IPS-20b (cell line): ENCODE measurements at regions not wholly inside any gene's neighbourhood (a gene's known extent, or its start where the extent isn't known, plus 50 kb on each side); places are given as distances from the start of the nearest gene placed in this dataset.

Experiments
- H3K27ac ChIP-seq: one replicate; pipeline ENCODE4 v1.5.1; 2013; ENCODE audit warnings: low read length
- H3K27me3 ChIP-seq: 2 replicates; pipeline ENCODE4 v1.6.1; 2013; ENCODE audit warnings: mild to moderate bottlenecking, low read length, inconsistent platforms; ENCODE audit not compliant: insufficient read depth
- H3K36me3 ChIP-seq: 2 replicates; pipeline ENCODE4 v1.6.1; 2013; ENCODE audit warnings: low read depth, mild to moderate bottlenecking, inconsistent platforms, low read length, moderate library complexity; ENCODE audit not compliant: insufficient read depth
- H3K4me1 ChIP-seq: 2 replicates; pipeline ENCODE4 v1.6.1; 2013; ENCODE audit warnings: mild to moderate bottlenecking, control low read depth, inconsistent platforms, low read length, moderate library complexity; ENCODE audit not compliant: insufficient read depth
- H3K4me3 ChIP-seq: 2 replicates; pipeline ENCODE4 v1.5.1; 2013; ENCODE audit warnings: mild to moderate bottlenecking, low read length, inconsistent platforms
- H3K9ac ChIP-seq: 2 replicates; pipeline ENCODE4 v1.6.1; 2013; ENCODE audit warnings: low read depth, mild to moderate bottlenecking, inconsistent platforms, low read length, moderate library complexity
- H3K9me3 ChIP-seq: 2 replicates; pipeline ENCODE4 v1.6.1; 2013; ENCODE audit warnings: mild to moderate bottlenecking, low read depth, low read length, inconsistent platforms; ENCODE audit not compliant: insufficient read depth

DNA sequence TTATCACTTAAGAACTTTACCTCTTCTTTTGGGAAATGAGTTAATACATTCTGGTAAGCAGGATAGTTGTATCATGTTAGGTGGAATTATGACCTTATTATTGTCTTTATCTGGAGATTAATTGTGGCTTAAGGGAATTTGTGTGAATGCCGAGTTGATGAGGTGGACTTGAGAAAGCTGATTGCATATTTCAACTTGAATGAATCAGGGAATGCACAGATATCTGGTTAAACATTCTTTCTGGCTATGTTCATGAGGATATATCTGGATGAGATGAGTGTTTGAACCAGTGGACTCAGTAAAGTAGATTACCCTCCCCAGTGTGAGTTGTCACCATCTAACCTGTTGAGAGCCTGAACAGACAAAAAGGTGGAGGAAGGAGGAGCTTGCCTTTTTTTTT is 326.1 kb upstream of the GOT2 start:
- Histone ChIP-seq H3K36me3 (no peaks in the 10 kb centered on the region), H3K4me3 (no peak overlapping the region), H3K27me3 (no peaks in the 10 kb centered on the region), H3K9ac (no peak overlapping the region), H3K9me3 (no peaks in the 10 kb centered on the region), H3K4me1 (no peaks in the 10 kb centered on the region), H3K27ac (no peak overlapping the region)

DNA sequence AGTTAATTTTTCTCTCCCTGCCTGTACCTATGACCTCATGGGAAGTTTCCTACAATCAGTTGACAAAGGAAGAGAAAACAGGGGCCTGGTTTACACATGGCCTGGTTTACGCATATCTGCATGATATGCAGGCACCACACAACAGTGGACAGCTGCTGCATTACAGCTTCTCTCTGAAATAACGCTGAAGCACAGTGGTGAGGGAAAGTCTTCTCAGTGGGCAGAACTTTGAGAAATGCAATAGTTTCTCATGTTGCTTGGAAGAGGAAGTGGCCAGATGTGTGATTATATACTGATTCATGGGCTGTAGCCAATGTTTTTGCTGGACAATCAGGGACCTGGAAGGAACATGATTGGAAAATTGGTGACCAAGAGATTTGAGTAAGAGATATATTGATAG is 324.1 kb upstream of the GOT2 start:
- Histone ChIP-seq H3K36me3 (no peaks in the 10 kb centered on the region), H3K27me3 (no peaks in the 10 kb centered on the region), H3K9me3 (no peaks in the 10 kb centered on the region), H3K27ac (no peak overlapping the region), H3K4me1 (no peaks in the 10 kb centered on the region), H3K9ac (no peak overlapping the region), H3K4me3 (no peak overlapping the region)

DNA sequence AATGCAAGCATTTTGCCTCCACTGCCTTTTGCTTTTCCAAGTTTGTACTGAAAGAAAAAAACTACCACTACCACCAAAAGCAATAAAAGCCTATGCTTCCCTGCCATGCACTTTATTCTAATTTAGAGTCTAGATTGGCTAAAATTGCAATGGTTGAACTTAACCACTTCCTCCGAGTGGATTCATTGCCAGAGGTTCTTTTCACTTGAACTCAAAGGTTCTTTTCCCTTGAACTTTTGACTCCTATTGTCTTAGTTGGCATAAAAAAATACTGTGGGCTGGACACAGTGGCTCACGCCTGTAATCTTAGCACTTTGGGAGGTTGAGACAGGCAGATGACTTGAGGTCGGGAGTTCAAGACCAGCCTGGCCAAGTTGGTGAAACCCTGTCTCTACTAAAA is 319.8 kb upstream of the GOT2 start:
- no peaks in the 10 kb centered on the region for H3K27me3 ChIP-seq
- no peak overlapping the region for H3K4me3 ChIP-seq
- no peak overlapping the region for H3K27ac ChIP-seq
- no peaks in the 10 kb centered on the region for H3K4me1 ChIP-seq
- no peaks in the 10 kb centered on the region for H3K36me3 ChIP-seq
- H3K9ac ChIP-seq, result no peak overlapping the region
- H3K9me3 ChIP-seq, result no peaks in the 10 kb centered on the region

DNA sequence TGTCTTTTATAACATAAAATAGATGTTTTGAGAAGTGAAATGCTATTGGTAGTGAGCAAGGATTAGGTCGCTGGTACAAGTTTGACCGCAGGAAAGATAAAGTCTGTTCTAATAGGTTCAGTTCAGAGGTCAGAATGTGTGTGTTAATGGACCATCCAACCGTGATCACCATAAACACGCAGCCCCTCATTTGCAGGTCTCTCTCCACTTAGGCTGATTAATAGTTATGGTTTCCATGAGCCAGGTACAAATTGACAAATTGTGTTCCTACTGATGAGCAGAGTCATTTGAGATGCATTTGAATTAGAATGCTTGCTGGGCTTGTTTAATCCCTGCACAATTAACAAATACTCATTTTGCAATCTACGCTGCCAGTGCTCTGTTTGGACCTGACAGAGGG is 318.1 kb upstream of the GOT2 start:
- Histone ChIP-seq H3K36me3 (no peaks in the 10 kb centered on the region), H3K9me3 (no peaks in the 10 kb centered on the region), H3K27ac (no peak overlapping the region), H3K27me3 (no peaks in the 10 kb centered on the region), H3K4me3 (no peak overlapping the region), H3K9ac (no peak overlapping the region), H3K4me1 (no peaks in the 10 kb centered on the region)

DNA sequence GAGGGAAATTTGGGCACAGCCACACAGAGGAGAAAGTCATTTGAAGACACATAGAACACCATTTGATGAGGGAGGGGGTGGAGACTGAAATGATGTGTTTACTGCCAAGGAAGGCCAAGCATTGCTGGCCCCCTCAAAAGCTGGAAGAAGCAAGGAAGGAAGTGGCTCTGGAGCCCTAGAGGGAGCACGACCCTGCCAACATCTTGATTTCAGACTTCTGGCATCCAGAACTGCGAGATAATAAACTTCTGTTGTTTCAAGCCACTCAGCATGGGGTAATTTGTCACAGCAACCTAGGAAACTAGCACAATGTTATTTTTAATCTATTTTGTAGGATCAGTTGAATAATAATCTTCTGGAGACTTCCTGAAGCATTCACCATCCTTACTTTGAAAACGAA is 314.8 kb upstream of the GOT2 start:
- Histone ChIP-seq H3K4me1 (no peaks in the 10 kb centered on the region), H3K9ac (no peak overlapping the region), H3K27ac (no peak overlapping the region), H3K27me3 (no peaks in the 10 kb centered on the region), H3K36me3 (no peaks in the 10 kb centered on the region), H3K9me3 (no peaks in the 10 kb centered on the region), H3K4me3 (no peak overlapping the region)

- no peaks in the 10 kb centered on the region for H3K9me3 ChIP-seq
- H3K36me3 ChIP-seq, result no peaks in the 10 kb centered on the region
- no peak overlapping the region for H3K4me3 ChIP-seq
- H3K27me3 ChIP-seq, result no peaks in the 10 kb centered on the region
- no peaks in the 10 kb centered on the region for H3K4me1 ChIP-seq
- no peak overlapping the region for H3K9ac ChIP-seq
- H3K27ac ChIP-seq, result no peak overlapping the region
Measured at GRCh38 chr16:59047114-59047513, 313.0 kb upstream of the GOT2 start.

- Histone ChIP-seq H3K27me3 (no peaks in the 10 kb centered on the region), H3K27ac (no peak overlapping the region), H3K36me3 (no peaks in the 10 kb centered on the region), H3K9me3 (no peaks in the 10 kb centered on the region), H3K9ac (no peak overlapping the region), H3K4me3 (no peak overlapping the region), H3K4me1 (no peaks in the 10 kb centered on the region)
Measured at GRCh38 chr16:59046335-59046734, 312.2 kb upstream of the GOT2 start.

DNA sequence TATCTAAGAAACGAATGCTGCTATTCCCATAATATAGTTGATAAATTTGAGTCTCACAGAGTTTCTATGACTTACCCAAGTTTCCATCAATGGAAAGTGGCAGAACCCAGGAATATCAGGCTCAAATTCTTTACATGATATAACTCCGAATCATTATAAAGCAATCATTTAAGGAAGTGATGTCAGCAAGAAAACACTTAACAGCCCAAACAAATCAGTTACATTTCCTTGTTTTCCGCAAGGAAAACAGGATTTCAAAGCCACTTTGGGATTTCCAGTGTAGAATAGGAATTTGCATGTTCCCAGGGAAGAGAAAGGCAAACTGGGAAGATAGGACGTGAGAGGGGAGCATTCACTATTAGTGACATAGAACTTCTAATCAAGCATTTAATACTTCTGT is 311.4 kb upstream of the GOT2 start:
- no peaks in the 10 kb centered on the region for H3K9me3 ChIP-seq
- H3K4me3 ChIP-seq, result no peak overlapping the region
- H3K27ac ChIP-seq, result no peak overlapping the region
- no peak overlapping the region for H3K9ac ChIP-seq
- H3K36me3 ChIP-seq, result no peaks in the 10 kb centered on the region
- no peaks in the 10 kb centered on the region for H3K27me3 ChIP-seq
- no peaks in the 10 kb centered on the region for H3K4me1 ChIP-seq

DNA sequence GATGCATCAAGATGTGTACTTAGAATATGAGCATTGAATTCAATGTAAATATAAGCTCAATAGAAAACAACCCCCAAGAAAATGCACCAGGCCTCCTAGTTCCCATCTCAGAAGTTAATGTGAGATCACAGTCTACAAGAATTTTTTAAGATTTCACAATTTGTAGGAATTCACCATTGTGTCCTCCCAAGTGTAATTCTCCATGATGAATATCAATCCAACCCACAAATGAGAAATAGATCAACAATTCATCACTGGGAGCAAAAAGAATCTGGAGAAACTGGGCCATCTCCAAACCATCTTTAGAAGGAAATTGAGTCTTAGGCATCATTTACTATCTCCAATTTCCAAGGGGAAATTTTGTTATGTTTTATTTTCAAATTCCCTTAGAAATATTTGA is 310.5 kb upstream of the GOT2 start:
- no peak overlapping the region for H3K9ac ChIP-seq
- no peaks in the 10 kb centered on the region for H3K4me1 ChIP-seq
- H3K4me3 ChIP-seq, result no peak overlapping the region
- no peaks in the 10 kb centered on the region for H3K36me3 ChIP-seq
- no peaks in the 10 kb centered on the region for H3K27me3 ChIP-seq
- no peaks in the 10 kb centered on the region for H3K9me3 ChIP-seq
- H3K27ac ChIP-seq, result no peak overlapping the region

DNA sequence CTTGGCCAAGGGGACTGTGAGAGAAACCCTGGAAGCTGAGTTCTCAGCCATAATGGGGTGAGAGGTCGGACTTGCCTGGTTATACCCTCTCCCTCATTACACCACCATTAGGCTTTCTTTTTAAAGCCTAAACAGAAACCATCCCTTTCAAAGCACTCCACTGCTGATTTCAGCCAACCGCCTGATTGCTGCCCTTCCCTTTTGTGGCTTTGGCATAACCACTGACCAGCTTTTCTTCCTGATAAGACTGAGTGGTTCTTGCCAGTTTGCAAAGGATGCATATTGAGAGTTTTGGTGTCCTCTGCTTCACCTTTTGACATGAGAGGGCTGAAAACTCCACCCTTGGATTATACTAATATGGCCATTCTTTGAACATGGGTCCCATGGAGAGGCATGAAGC is 308.2 kb upstream of the GOT2 start:
- Histone ChIP-seq H3K9ac (no peak overlapping the region), H3K4me3 (no peak overlapping the region), H3K4me1 (no peaks in the 10 kb centered on the region), H3K27ac (no peak overlapping the region), H3K36me3 (no peaks in the 10 kb centered on the region), H3K9me3 (no peaks in the 10 kb centered on the region), H3K27me3 (no peaks in the 10 kb centered on the region)

DNA sequence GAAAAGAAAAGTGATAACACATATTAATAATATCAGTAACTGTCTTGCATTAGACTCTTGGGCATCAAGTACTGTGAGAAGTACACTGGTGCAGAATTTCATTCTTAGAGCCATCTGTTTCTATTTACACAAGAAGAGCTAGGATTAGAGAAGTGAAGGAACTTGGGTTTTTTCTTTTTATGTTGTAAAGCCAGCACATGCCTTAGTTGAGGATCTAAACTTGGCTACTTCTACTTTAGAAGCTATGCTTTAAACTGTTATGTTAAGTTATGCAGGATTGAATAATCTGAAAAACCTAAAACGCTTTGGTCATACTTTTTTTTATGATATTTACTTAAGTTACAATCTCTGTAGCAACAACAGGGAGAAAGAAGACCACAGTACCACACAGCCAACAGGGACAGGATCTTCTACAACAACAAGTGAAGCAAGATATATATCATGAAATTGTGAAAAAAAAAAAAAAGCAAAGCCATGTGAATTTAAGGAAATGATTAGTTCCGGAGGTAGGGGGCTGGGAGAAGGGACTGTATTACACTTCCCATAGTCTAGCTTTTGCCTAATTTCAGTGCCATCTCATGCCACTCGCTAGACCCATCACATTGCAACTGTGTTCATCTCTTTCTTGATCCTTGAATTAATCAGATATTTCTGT is 305.1 kb upstream of the GOT2 start:
- Histone ChIP-seq H3K9me3 (no peaks in the 10 kb centered on the region), H3K9ac (no peak overlapping the region), H3K36me3 (no peaks in the 10 kb centered on the region), H3K4me3 (no peak overlapping the region), H3K27me3 (no peaks in the 10 kb centered on the region), H3K4me1 (no peaks in the 10 kb centered on the region), H3K27ac (no peak overlapping the region)

- no peaks in the 10 kb centered on the region for H3K36me3 ChIP-seq
Measured at GRCh38 chr16:59030923-59031485, 296.9 kb upstream of the GOT2 start.

More at GRCh38 chr16:59030923-59031485, 296.9 kb upstream of the GOT2 start:
- Histone ChIP-seq H3K4me3 (no peak overlapping the region), H3K9ac (no peak overlapping the region), H3K9me3 (no peaks in the 10 kb centered on the region), H3K4me1 (no peaks in the 10 kb centered on the region), H3K27me3 (no peaks in the 10 kb centered on the region), H3K27ac (no peak overlapping the region)
